Testis (tissue), 2 donors: ENCODE measurements at regions not wholly inside any gene's neighbourhood (a gene's known extent, or its start where the extent isn't known, plus 50 kb on each side); places are given as distances from the start of the nearest gene placed in this dataset.
"Not testable (repeated sequence)": the region's sequence is repeated elsewhere in the genome, so short reads cannot be mapped to it uniquely, and the experiment has no call there.

Source experiments
- DNase-seq: peaks from one replicate; pipeline ENCODE4 v3.0.0-alpha.2; 2019
- H3K27ac ChIP-seq, 2 donors: fragments of 200-600 bp; sonication (generic); one replicate each; pipeline ENCODE4 v1.5.1; 2019
- H3K27me3 ChIP-seq: fragments of 200-600 bp; sonication (generic); one replicate; pipeline ENCODE4 v1.5.1; 2019
- H3K36me3 ChIP-seq: fragments of 200-600 bp; sonication (generic); one replicate; pipeline ENCODE4 v1.5.1; 2017; ENCODE audit warnings: low read depth; ENCODE audit errors: missing control alignments
- H3K4me1 ChIP-seq: fragments of 200-600 bp; sonication (generic); one replicate; pipeline ENCODE4 v1.5.1; 2019
- H3K4me3 ChIP-seq, 2 donors: fragments of 200-600 bp; sonication (generic); one replicate each; pipeline ENCODE4 v1.5.1; 2017 to 2019
- H3K9me3 ChIP-seq: fragments of 200-600 bp; sonication (generic); one replicate; pipeline ENCODE4 v1.5.1; 2017
- CTCF ChIP-seq, 3 experiments: fragments of 450-650 bp in 2 of 3; fragments of 200-600 bp in 1 of 3; sonication (generic) in 1 of 3; IDR thresholded peaks; one replicate each; pipeline ENCODE4 v1.5.1; 2016 to 2019; ENCODE audit warnings: antibody characterized with exemption in 3 of 3, mild to moderate bottlenecking in 2 of 3, moderate library complexity in 1 of 3
- POLR2A ChIP-seq: fragments of 450-650 bp; IDR thresholded peaks from one replicate; pipeline ENCODE4 v1.6.1; 2017; ENCODE audit warnings: antibody characterized with exemption, mild to moderate bottlenecking, moderate library complexity
- WGBS, 2 donors: methylation state at CpG; one replicate each; pipeline ENCODE4 v1.1.5; 2018; 5-methylcytosine and 5-hydroxymethylcytosine counted together
- intact Hi-C: fragments of 100-400 bp; cut with DNase I; formaldehyde crosslinking; loops from one replicate; pipeline ENCODE4 v1.15.1; 2023; ENCODE audit warnings: low total_unique reads

GRCh38 chr7:57775396-57776088 is 325.6 kb downstream of the ZNF716 start:
- intact Hi-C loops: no loop called here
- H3K27me3 ChIP-seq: no peaks in the 10 kb centered on the region
- H3K9me3 ChIP-seq: no peaks in the 10 kb centered on the region
- no peaks in the 10 kb centered on the region for H3K4me1 ChIP-seq
- no peaks in the 10 kb centered on the region for H3K36me3 ChIP-seq
- no peak for TF ChIP-seq CTCF (IDR thresholded peaks at IDR 0.05)
- no peak for TF ChIP-seq POLR2A
- 64 to 72% methylated on average over 15 to 17 of the region's 17 CpGs for whole genome bisulfite sequencing, 2 donors
- peak overlapping the region; percentile 26 to 39 for H3K4me3 ChIP-seq
- H3K27ac ChIP-seq: no peak overlapping the region
- DNase-seq: no peak

GRCh38 chr7:57776136-57776856 is 326.3 kb downstream of the ZNF716 start:
- WGBS, 2 donors: 59 to 78% methylated on average over 30 to 36 of the region's 36 CpGs
- intact Hi-C loops, H3K36me3 ChIP-seq, H3K4me1 ChIP-seq, H3K27me3 ChIP-seq, H3K27ac ChIP-seq, H3K9me3 ChIP-seq: not testable (repeated sequence)
- DNase-seq: peak; percentile 61
- peak overlapping the region; percentile 26 to 39 for H3K4me3 ChIP-seq

- WGBS, 2 donors: 84 to 86% methylated on average over 7 to 10 of the region's 10 CpGs
- Histone ChIP-seq H3K27ac (no peak overlapping the region), H3K9me3 (no peaks in the 10 kb centered on the region), H3K4me1 (no peaks in the 10 kb centered on the region), H3K4me3 (no peak overlapping the region), H3K27me3 (no peaks in the 10 kb centered on the region), H3K36me3 (no peaks in the 10 kb centered on the region)
- TF ChIP-seq CTCF (IDR thresholded peaks at IDR 0.05) (no peak), POLR2A (no peak)
- intact Hi-C loops: no loop called here
- DNase-seq: no peak
Measured at GRCh38 chr7:57789130-57789529, 339.2 kb downstream of the ZNF716 start.

DNA sequence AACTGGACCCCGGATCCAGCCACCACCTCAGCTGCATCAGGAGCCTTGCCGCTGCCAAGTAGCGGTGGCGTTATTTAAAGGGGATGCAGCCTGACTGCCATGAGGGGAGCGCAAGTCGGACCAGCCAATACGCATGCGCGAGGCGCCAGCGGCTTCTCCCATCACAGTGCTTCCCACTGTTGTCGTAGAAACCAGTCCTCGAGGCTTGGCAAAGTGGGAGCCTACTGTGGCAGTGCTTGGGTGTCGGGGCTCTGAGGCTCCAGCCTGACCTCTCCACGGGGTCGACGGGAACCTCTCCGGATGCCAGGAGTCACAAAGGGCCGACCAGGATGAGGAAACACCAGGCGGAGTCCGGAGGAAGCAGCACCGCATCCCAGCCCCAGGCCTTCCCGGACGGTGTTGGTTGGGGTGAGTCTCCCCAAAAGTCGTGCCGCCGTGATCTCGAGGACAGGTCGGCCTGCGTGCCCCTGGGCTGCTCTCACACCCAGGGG is 369.6 kb downstream of the ZNF716 start:
- TF ChIP-seq CTCF (IDR thresholded peaks at IDR 0.05) (no peak), POLR2A (no peak)
- Histone ChIP-seq H3K27me3 (no peaks in the 10 kb centered on the region), H3K4me1 (no peaks in the 10 kb centered on the region), H3K9me3 (no peaks in the 10 kb centered on the region), H3K27ac (no peak overlapping the region), H3K36me3 (no peaks in the 10 kb centered on the region), H3K4me3 (peak overlapping the region in 1 of 2 donors; percentile 38)
- WGBS, 2 donors: 69 to 85% methylated on average over 17 to 30 of the region's 30 CpGs
- intact Hi-C loops: no loop called here
- DNase-seq: peak; percentile 56

DNA sequence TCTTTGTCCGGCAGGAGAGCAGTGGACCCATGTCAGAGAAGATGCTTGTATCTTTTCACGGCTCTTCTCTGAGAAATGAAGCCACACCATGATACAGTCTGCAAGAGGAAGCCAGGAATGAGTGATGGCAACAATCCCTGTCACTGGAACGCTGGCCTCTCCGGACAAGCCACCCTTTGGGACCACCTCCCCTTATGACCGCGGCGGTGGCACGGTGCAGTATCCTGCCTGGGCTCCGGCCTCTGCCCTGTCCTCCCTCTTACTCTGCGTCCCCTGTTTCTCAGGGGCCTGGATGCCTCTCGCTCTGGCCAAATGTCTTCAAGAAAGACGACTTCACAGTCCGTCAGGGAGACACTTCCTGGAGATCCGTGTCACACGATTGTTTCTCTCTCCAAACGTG is 370.5 kb downstream of the ZNF716 start:
- H3K4me3 ChIP-seq: no peak overlapping the region
- no peak overlapping the region for H3K27ac ChIP-seq
- H3K27me3 ChIP-seq: no peaks in the 10 kb centered on the region
- TF ChIP-seq POLR2A (no peak), CTCF (IDR thresholded peaks at IDR 0.05) (no peak)
- intact Hi-C loops: no loop called here
- no peaks in the 10 kb centered on the region for H3K9me3 ChIP-seq
- H3K4me1 ChIP-seq: no peaks in the 10 kb centered on the region
- no peaks in the 10 kb centered on the region for H3K36me3 ChIP-seq
- DNase-seq: no peak
- 65 to 73% methylated on average over 16 of the region's 16 CpGs for WGBS, 2 donors
